K562 (cell line): ENCODE measurements at regions not wholly inside any gene's neighbourhood (a gene's known extent, or its start where the extent isn't known, plus 50 kb on each side); places are given as distances from the start of the nearest gene placed in this dataset.

Experiments used
- ATAC-seq: fragments of 200-7000 bp; cut with Tn5 transposase; 3 replicates; pipeline ENCODE4 v1.9.1; 2020; ENCODE audit warnings: moderate library complexity
- BruUV-seq: library from RNA; stranded (reverse); fragments of 400-500 nt; replicated peaks from 2 replicates; lab custom pipeline; 2021; lab: Mats Ljungman, UMichigan
- CTCF ChIA-PET: fragments of 300-600 bp; formaldehyde crosslinking; extraction: SDS; loops from one replicate; lab custom pipeline; 2021; ENCODE audit warnings: low intra/inter-chr PET ratio; lab: Yijun Ruan, JAX
- POLR2A ChIA-PET: fragments of 300-600, 350-650 bp; sonication (Branson Sonifier 250); formaldehyde crosslinking; extraction: SDS; loops from one replicate; lab custom pipeline; 2021; ENCODE audit warnings: antibody characterized with exemption, inconsistent platforms; lab: Yijun Ruan, JAX
- DNase-seq, 4 experiments: peaks; one replicate each; pipeline versions ENCODE4 v3.0.0 to v3.0.0-alpha.2; 2011 to 2018; ENCODE audit warnings: low spot score in 3 of 4, mixed read lengths in 3 of 4; ENCODE audit errors: extremely low read depth in 1 of 4
- FAIRE-seq: peaks from 2 replicates; lab custom pipeline; 2011; peaks lifted over from hg19 to GRCh38; lab: Jason Lieb, UNC
- H2AFZ ChIP-seq: 2 replicates; pipeline ENCODE4 v1.6.0; 2011; ENCODE audit warnings: low read depth, low read length, control low read depth, inconsistent platforms
- H3K27ac ChIP-seq: fragments of 200-600 bp; 3 replicates; pipeline ENCODE4 v1.8.0; 2011; ENCODE audit warnings: low read depth, mild to moderate bottlenecking, control low read depth, inconsistent platforms, low read length, moderate library complexity, mixed read lengths; ENCODE audit errors: extremely low read depth
- H3K27me3 ChIP-seq, 2 experiments: fragments of 300-600 bp in 1 of 2; 2 replicates in 1 of 2; 3 replicates in 1 of 2; pipeline versions ENCODE4 v1.6.0 to v1.8.0; 2011; ENCODE audit warnings: inconsistent platforms in 2 of 2, low read length in 2 of 2, mild to moderate bottlenecking in 1 of 2, mixed read lengths in 1 of 2, moderate library complexity in 1 of 2; ENCODE audit not compliant: control insufficient read depth in 2 of 2, insufficient read depth in 2 of 2
- H3K36me3 ChIP-seq: fragments of 300-600 bp; 3 replicates; pipeline ENCODE4 v1.8.0; 2011; ENCODE audit warnings: mild to moderate bottlenecking, low read length, inconsistent platforms; ENCODE audit not compliant: control insufficient read depth, insufficient read depth
- H3K4me1 ChIP-seq, 2 experiments: fragments of 200-600 bp in 1 of 2; replicated peaks in 1 of 2; 2 replicates in 1 of 2; 3 replicates in 1 of 2; pipeline versions ENCODE4 v1.5.1 to v1.8.0; 2011; ENCODE audit warnings: inconsistent platforms in 2 of 2, low read length in 2 of 2, mild to moderate bottlenecking in 1 of 2, mixed read lengths in 1 of 2, moderate library complexity in 1 of 2; ENCODE audit not compliant: control insufficient read depth in 2 of 2, insufficient read depth in 2 of 2
- H3K4me2 ChIP-seq: 2 replicates; pipeline ENCODE4 v1.6.1; 2011; ENCODE audit warnings: low read length, control low read depth, inconsistent platforms, mixed read lengths; ENCODE audit not compliant: insufficient read depth
- H3K4me3 ChIP-seq: fragments of 200-600 bp; sonication (generic), shearing (Covaris generic); 2 replicates; pipeline ENCODE4 v1.5.1; 2016; ENCODE audit warnings: control low read depth, inconsistent platforms
- H3K79me2 ChIP-seq: fragments of 200-600 bp; 3 replicates; pipeline ENCODE4 v1.8.0; 2011; ENCODE audit warnings: low read length, inconsistent platforms; ENCODE audit not compliant: control insufficient read depth, insufficient read depth
- H3K9ac ChIP-seq, 2 experiments: 2 replicates each; pipeline versions ENCODE4 v1.6.0 to v1.6.1; 2011; ENCODE audit warnings: low read depth in 2 of 2, low read length in 2 of 2, control low read depth in 1 of 2, inconsistent platforms in 1 of 2, mild to moderate bottlenecking in 1 of 2, mixed read lengths in 1 of 2; ENCODE audit not compliant: insufficient read depth in 1 of 2
- H3K9me1 ChIP-seq: one replicate; pipeline ENCODE4 v1.6.0; 2011; ENCODE audit warnings: inconsistent platforms, mild to moderate bottlenecking, low read length, moderate library complexity; ENCODE audit not compliant: control insufficient read depth, insufficient read depth
- H3K9me3 ChIP-seq: replicated peaks from 2 replicates; pipeline ENCODE4 v1.5.1; 2011; ENCODE audit warnings: low read depth, low read length, inconsistent platforms; ENCODE audit not compliant: control insufficient read depth, insufficient read depth
- H4K20me1 ChIP-seq: replicated peaks from 2 replicates; pipeline ENCODE4 v1.6.1; 2011; ENCODE audit warnings: low read length, inconsistent platforms, mixed read lengths; ENCODE audit not compliant: control insufficient read depth, insufficient read depth
- FOXK1 ChIP-seq: sonication (generic); formaldehyde crosslinking; IDR thresholded peaks from 2 replicates; pipeline ENCODE4 v1.8.0; 2022; ENCODE audit warnings: missing genetic modification reagents, mild to moderate bottlenecking, borderline replicate concordance
- MAZ ChIP-seq, 2 experiments: fragments of 450-650 bp in 1 of 2; sonication (generic) in 1 of 2; formaldehyde crosslinking; IDR thresholded peaks in 1 of 2; conservative IDR thresholded peaks in 1 of 2; 2 replicates each; pipeline versions ENCODE4 v1.4.0 to v1.5.0; 2020; ENCODE audit warnings: mild to moderate bottlenecking in 1 of 2, missing genetic modification reagents in 1 of 2
- NR2C2 ChIP-seq, 2 experiments: fragments of 200-800 bp in 1 of 2; sonication (Bioruptor generic) in 1 of 2; sonication (generic) in 1 of 2; formaldehyde crosslinking in 1 of 2; IDR thresholded peaks; 2 replicates each; pipeline versions ENCODE4 v1.6.1 to v1.8.0; 2016 to 2022; ENCODE audit warnings: mild to moderate bottlenecking in 1 of 2, missing compliant biosample characterization in 1 of 2, missing genetic modification characterization in 1 of 2, missing genetic modification reagents in 1 of 2
- RFX5 ChIP-seq: IDR thresholded peaks from 2 replicates; pipeline ENCODE4 v1.6.1; 2011; ENCODE audit warnings: low read depth, mild to moderate bottlenecking, improper control_type of control experiment, low read length
- WGBS: fragments of 100-300 bp; shearing (Covaris generic); methylation state at CpG from one replicate; pipeline ENCODE4 v1.1.6; 2016; ENCODE audit warnings: low coverage, mixed read lengths; ENCODE audit not compliant: insufficient coverage; ENCODE audit errors: missing lambda C conversion rate; 5-methylcytosine and 5-hydroxymethylcytosine counted together
- in situ Hi-C: fragments of 300-500 bp; cut with MboI; formaldehyde crosslinking; loops from 4 replicates; pipeline ENCODE4 v1.15.0; 2018; ENCODE audit warnings: inconsistent platforms, mixed read lengths
- intact Hi-C: fragments of 100-400 bp; cut with micrococcal nuclease; formaldehyde crosslinking; loops from 2 replicates; pipeline ENCODE4 v1.14.2; 2022
- TF ChIP-seq, protein P1 (sequence below), 3 experiments: IDR thresholded peaks in 2 of 3; conservative IDR thresholded peaks in 1 of 3; 2 replicates each; pipeline ENCODE4 v1.5.1; 2011 to 2012; ENCODE audit warnings: low read length in 3 of 3, mild to moderate bottlenecking in 3 of 3, control low read depth in 2 of 3, improper control_type of control experiment in 1 of 3, inconsistent platforms in 1 of 3, low read depth in 1 of 3, mixed read lengths in 1 of 3, moderate library complexity in 1 of 3; ENCODE audit not compliant: insufficient read depth in 2 of 3

- TF ChIP-seq, protein P1, sequence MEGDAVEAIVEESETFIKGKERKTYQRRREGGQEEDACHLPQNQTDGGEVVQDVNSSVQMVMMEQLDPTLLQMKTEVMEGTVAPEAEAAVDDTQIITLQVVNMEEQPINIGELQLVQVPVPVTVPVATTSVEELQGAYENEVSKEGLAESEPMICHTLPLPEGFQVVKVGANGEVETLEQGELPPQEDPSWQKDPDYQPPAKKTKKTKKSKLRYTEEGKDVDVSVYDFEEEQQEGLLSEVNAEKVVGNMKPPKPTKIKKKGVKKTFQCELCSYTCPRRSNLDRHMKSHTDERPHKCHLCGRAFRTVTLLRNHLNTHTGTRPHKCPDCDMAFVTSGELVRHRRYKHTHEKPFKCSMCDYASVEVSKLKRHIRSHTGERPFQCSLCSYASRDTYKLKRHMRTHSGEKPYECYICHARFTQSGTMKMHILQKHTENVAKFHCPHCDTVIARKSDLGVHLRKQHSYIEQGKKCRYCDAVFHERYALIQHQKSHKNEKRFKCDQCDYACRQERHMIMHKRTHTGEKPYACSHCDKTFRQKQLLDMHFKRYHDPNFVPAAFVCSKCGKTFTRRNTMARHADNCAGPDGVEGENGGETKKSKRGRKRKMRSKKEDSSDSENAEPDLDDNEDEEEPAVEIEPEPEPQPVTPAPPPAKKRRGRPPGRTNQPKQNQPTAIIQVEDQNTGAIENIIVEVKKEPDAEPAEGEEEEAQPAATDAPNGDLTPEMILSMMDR (IDR thresholded peaks at IDR 0.05 in 2 of 3, conservative IDR thresholded peaks at IDR 0.05 in 1 of 3; ENCODE audit: insufficient read depth in 2 of 3, low read depth in 1 of 3, low read length in 3 of 3): no peak
Observed at GRCh38 chr9:26181836-26182235, 503.6 kb upstream of the TUSC1 start (continued).

DNA sequence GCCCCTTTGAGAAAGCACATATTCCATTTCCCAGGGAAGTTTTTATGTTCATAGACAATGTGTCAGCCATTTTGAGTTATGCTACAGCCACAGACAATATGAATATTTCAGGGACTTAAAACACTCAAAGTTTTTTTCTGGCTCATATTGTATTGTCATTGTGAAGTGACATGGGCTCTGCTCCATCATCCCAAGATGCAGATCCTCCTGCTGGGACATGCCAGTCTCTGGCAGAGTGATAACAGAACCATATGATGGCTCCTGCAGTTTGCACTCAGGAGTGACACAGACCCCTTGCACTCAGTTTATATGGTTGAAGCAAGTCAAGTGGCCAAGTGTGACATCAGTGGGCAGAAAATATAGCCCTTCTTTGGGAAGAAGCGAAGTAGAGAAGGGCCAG lies 498.4 kb upstream of the TUSC1 start:
- ChIA-PET CTCF (no interaction called here), POLR2A (no interaction called here)
- DNase-seq: no peak
- Histone ChIP-seq H3K79me2 (no peaks in the 10 kb centered on the region), H3K27ac (no peak overlapping the region), H3K4me1 (no peaks in the 10 kb centered on the region), H3K27me3 (no peaks in the 10 kb centered on the region), H3K9me3 (no peaks in the 10 kb centered on the region), H3K9ac (no peak overlapping the region), H3K4me2 (no peak overlapping the region), H4K20me1 (no peaks in the 10 kb centered on the region), H3K36me3 (no peaks in the 10 kb centered on the region), H3K4me3 (no peak overlapping the region), H2AFZ (no peak overlapping the region), H3K9me1 (no peaks in the 10 kb centered on the region)
- intact Hi-C loops: no loop called here
- TF ChIP-seq RFX5 (no peak), FOXK1 (CRISPR knock-in tag) (no peak), NR2C2 (CRISPR knock-in tag; IDR thresholded peaks at IDR 0.05) (no peak), NR2C2 (tag; IDR thresholded peaks at IDR 0.05) (no peak), MAZ (CRISPR knock-in tag; conservative IDR thresholded peaks at IDR 0.05 in 1 of 2, IDR thresholded peaks at IDR 0.05 in 1 of 2) (no peak)
- WGBS: no CpG with 5 or more reads among the region's 1 CpG
- in situ Hi-C loops: no loop called here
- no peak for FAIRE-seq
- no peak for ATAC-seq
- BruUV-seq: no TSS peak
